HK-2 (cell line): ENCODE measurements at regions not wholly inside any gene's neighbourhood (a gene's known extent, or its start where the extent isn't known, plus 50 kb on each side); places are given as distances from the start of the nearest gene placed in this dataset.
A peak's percentile ranks its signal among the peaks of the same experiment; 100 is the strongest.
"Not testable (repeated sequence)": the region's sequence is repeated elsewhere in the genome, so short reads cannot be mapped to it uniquely, and the experiment has no call there.

Experiments
- DNase-seq: peaks from one replicate; pipeline ENCODE4 v3.0.0-alpha.2; 2018; ENCODE audit not compliant: unreplicated experiment

DNA sequence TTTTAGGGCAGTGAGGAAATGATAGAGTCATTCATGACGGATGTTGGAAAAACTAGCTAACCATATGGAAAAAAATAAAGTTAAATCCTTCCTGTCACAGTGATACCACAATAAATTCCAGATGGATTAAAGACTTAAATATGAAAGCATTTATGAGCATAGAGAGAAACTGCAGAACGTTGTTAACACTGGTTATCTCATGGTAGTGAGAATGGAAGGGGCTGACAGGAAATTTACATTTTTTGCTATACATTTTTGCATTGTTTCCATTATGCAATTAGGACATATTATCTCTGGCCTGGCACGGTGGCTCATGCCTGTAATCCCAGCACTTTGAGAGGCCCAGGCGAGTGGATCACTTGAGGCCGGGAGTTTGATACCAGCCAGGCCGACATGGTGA lies 130.5 kb upstream of the VOPP1 start:
- DNase-seq = not testable (repeated sequence)

- not testable (repeated sequence) for DNase-seq
These were observed 127.1 kb upstream of the VOPP1 start for GRCh38 chr7:55699450-55699842.

GRCh38 chr7:55698607-55699449 lies 126.5 kb upstream of the VOPP1 start:
- not testable (repeated sequence) for DNase-seq

DNA sequence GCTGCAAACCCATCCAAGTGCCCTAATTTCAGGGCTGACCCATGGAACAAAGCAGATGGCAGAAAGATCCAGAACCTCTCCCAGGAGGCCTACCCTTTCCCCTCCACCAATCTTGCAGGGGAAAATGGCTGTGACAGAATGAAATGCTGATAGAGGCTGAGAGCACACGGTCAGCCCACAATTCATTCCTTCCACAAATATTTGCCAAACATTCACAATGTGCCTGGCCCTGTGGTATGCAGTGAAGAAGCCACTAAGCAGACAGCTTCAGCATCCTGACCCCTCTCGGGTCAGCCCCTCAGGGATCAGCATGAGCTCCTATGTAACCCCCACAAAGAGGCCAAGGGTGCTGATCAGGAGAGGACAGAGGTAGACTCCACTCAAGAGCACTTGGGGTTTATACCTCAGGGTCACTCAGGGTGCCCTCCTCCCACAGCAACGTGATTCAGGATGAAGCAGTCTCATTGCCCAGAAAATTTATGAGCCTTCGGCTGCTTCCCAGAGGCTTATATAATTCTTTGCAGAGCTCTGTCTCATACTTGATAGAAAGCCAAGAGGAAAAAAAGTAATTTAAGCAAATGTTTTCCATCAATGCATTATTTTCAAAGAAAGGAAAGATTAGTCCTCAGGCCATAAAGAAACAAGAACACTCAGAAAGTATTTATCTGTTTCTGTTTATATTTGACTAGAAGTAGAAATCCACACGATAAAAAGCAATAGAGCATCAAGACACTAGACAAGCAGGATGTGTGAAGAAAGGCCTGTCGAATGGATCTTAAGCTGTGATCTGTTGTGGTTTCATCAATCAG lies 123.8 kb upstream of the VOPP1 start:
- not testable (repeated sequence) for DNase-seq

DNA sequence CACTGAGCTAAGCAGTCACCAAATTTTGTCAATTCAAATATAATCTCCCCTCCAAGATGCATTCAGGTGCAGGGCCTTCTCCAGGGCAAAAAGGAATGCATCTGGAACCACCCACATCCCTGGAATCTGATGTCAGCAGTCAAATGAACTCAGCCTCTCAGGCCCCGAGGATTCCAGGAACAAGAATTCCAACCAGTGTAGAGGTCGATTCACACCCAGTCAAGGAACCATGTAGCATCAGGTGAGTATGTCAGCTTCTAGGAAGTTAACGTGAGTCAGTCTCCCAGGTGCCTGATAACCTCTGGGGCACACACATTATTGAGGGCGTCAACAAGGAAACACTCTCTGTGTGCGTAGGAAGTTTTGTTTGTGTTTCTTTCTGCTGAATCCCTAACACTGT lies 122.2 kb upstream of the VOPP1 start:
- DNase-seq = not testable (repeated sequence)

DNA sequence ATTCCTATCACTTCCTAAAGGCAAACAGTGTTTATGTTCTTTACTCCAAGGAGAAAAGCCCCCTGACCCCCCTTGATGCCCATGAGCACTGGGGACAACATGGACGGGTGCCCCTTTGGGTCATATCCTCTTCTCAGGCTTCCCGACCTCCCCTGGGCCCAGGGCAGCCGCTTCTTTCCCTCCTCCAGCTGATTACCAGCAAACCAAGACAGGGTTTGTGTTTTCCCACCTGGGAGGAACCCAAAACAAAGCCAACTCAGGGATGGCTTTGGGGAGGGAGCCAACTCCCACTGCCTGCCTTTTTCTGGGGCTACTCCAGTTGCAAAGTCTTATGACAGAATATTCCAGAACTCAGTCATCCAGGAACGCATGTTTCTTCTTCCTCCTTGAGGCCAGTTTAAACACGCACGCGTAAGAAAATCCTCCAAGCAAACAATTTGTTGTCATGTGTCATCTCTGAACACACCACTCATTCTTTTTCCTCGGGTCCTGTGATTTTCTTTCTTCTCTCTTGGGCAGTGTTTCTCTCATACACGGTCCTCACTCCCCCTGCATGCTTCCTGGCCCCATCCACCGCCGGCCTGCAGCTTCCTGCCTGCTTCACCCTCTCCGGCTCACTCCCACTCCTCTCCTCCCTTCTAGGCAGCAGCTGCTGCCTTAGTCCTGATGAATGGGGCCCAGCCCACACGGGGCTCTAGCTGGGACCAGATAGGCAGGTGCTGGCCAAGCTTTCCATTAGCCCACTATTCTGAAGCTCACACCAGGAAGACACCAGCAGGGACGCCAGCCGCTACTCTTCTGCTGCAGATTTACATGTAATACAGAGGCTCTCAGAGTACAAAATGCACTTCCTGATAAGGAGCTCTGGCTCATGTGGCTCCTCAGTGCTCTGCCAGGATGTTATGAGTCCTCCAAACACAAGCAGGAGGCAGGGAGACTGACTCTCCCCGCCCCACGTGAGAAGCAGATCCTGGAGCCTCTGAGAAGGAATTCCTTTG lies 116.7 kb upstream of the VOPP1 start:
- DNase-seq = not testable (repeated sequence)

- not testable (repeated sequence) for DNase-seq
These were observed 116.0 kb upstream of the VOPP1 start for GRCh38 chr7:55688261-55688660.

DNA sequence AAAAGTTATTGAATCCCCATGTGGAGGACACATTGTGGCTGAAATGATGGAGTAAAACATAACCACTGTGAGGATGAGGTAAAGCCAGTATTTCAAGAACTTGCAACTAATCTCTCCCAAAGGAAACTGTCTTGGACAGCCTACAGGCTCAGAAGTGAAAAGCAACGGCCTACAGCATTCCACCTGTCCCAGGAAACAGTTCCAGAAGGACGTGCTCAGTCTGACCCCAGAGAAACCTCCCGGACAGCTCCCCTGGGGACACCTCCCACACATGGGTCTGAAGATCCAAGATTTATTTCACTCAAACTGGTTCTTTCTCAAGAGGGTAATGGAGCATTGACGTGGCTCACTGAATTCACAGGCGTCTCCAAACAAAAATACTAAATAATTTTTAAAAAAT lies 115.0 kb upstream of the VOPP1 start:
- DNase-seq = not testable (repeated sequence)

GRCh38 chr7:55686771-55687170 lies 114.5 kb upstream of the VOPP1 start:
- not testable (repeated sequence) for DNase-seq

DNA sequence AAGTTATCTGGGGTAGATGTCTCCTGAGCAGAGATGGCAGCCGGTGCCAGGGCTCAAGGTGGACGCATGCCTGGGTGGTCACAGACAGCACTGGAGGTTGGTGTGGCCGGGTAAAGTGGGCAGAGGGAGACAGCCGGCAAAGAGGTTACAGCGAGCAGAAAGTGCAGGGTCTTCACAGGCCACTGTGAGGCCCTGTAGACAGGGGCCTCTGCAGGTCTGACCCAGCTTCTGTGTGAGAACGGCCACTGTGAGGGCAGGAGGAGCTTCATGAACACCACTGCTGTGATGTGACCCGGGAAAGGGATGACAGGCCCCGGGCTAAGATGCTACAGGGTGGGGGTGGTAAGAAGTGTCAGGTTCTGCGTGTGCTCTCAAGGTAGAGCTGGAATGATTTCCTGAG lies 111.2 kb upstream of the VOPP1 start:
- DNase-seq = not testable (repeated sequence)

- not testable (repeated sequence) for DNase-seq
These were observed 103.3 kb upstream of the VOPP1 start for GRCh38 chr7:55675589-55675988.

DNA sequence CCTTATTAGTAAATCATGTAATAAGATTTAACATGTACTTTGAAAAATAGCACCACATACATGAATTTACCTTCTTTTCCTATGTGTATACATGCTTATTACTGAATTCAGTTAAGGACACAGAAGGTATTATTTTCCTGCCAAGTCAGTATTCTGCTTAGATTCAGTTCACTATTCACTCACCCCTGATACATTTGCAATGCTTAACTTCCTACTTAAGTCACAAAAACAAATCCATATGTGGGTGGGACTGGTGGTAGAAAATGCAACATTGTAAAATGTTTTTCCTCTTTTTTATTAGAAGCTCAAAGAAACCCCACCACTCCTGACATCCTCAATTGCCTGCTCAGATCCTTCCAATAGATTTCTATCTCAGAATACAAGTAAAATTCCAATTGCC lies 101.2 kb upstream of the VOPP1 start:
- DNase-seq = not testable (repeated sequence)

- not testable (repeated sequence) for DNase-seq
These were observed 99.8 kb upstream of the VOPP1 start for GRCh38 chr7:55672084-55672483.

GRCh38 chr7:55657654-55658053 lies 85.4 kb upstream of the VOPP1 start:
- DNase-seq = no peak

DNA sequence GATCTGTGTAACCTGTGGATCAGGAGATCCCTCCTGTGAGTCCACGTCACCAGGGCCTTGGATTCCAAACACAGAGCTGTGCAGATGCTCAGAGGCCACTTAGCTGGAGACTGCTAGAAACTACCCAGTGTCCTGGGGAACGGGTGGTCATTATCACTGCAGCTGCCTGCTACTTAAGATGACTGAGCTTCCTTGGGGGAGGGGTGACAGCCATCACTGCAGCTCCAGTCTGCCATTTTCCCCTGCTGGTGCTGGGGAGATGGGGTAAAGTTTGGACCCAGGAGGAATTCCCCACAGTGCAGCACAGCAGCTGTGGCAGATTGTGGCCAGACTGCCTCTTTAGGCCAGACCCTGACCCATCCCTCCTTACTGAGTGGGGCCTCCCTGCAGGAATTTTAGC lies 78.8 kb upstream of the VOPP1 start:
- DNase-seq = no peak

DNA sequence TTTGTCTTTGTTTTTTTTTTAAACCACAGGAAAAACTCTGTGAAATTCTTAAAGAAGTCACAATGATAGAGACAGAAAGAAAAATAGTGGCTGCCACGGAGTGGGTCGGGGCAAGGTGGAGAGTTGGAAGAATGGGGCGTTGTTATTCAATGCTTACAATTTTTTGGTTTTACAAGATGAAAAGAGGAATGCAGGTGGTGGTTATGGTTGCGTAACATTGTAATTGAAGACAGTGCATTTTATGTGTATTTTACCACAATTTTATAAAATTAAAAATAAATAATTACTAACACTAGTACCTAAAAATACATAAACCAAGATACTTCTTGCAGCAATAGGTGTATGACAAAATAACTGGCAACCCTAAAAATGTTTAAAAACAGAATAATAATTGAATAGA lies 76.9 kb upstream of the VOPP1 start:
- no peak for DNase-seq

DNA sequence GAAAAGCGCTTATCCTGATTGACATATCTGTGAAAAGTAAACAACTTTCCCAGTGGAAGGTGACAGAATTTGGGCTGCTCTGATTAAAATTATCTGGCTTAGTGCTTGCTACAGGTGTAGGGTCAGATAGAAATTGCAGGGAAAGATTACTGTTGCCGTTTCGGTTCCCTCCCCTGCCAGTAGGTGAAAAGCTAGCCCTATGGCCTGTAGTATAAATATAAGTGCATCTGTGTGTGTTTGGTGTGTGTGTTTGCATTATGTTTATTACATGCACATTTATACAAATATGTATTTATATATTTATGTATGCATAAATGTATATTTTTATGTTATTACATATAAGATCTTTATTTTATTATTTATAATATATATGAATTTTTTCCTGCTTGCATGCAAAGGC lies 72.3 kb upstream of the VOPP1 start:
- no peak for DNase-seq

DNA sequence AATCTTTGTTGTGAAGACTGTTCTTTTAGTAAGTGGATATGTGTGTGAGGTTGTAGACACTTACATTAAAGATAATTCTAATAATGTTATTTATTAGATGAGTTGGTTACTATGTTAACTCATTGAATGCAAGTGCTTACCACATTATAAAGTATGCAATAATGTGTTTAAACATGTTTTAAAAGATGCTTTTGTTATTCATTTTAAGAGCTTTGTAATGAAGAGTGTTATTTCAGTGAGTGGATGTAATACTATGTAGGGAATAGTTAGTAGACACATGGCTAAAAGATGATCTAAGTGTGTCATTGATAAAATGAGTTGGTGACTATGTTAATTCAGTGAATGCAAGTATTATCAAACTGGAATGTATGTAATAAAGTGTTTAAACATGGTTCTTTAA lies 70.0 kb upstream of the VOPP1 start:
- DNase-seq = no peak

DNA sequence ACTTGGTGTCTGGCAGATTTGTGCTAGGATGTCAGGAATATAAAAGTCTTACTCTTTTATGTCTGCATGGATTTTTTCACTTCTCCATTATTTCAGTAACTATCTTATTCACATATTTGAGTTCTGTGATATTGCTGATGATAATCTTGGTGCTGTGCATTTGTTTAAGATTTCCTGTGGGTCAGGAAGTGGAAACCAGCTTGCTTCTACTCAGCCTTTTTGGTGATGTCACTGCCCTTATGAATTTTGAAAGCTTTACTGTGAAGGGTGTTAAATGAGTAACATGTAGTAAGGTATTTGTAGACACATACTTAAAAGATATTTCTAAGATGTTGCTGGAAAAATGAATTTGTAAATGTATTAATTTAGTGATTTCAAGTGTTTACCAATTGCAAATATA lies 69.5 kb upstream of the VOPP1 start:
- no peak for DNase-seq

DNA sequence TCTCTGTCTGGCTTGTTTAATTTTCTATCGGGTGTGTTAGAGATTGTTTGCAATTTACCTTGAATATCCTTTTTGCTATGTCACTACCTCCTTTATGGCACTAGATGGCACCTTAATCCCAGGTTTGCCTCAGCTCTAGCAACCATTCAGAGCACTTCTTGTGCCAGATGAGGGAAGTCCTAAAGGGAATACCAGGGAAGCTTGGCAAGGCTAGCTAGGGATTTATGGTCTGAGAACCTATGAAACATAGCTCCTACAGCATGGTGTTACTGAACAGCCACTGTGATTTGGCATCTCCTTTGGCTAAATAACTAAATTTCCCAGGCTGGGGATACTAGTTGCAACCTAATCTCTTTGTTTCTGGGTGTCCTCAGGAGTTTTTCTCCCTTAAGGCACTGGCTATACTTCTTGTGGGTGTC lies 69.0 kb upstream of the VOPP1 start:
- peak; percentile 6 for DNase-seq

DNA sequence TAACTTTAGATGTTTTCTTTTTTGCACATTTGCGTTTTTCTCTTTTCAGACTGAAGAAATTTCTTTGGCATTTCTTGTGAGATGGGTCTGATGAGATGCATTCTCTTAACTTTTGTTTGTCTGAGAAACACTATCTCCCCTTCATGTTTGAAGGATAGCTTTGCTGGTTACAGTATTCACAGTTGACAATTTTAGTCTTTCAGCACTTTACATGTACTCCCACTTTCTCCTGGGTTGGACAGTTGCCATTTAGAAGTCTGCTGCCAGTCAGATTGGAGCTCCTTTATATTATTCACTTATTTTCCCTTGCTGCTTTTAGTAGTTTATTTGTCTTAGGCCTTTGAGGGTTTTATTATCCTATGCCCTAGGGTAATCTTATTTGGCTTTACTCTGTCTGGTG lies 67.3 kb upstream of the VOPP1 start:
- no peak for DNase-seq
